Esophagus muscularis mucosa (tissue), 4 donors: ENCODE measurements at regions not wholly inside any gene's neighbourhood (a gene's known extent, or its start where the extent isn't known, plus 50 kb on each side); places are given as distances from the start of the nearest gene placed in this dataset.

Experiments
- DNase-seq: peaks from one replicate; pipeline ENCODE4 v3.0.0-alpha.2; 2017; ENCODE audit errors: extremely low spot score
- H3K27ac ChIP-seq, 4 donors: fragments of 200-600 bp; sonication (generic); replicated peaks in 1 of 4; 1 replicate in 3 of 4; 2 replicates in 1 of 4; pipeline ENCODE4 v1.5.1; 2016 to 2019; ENCODE audit warnings: mild to moderate bottlenecking in 1 of 4
- H3K27me3 ChIP-seq, 4 donors: fragments of 200-600 bp; sonication (generic); one replicate each; pipeline versions ENCODE4 v1.5.1 to v1.6.0; 2016 to 2019
- H3K36me3 ChIP-seq, 4 donors: fragments of 200-600 bp; sonication (generic); one replicate each; pipeline ENCODE4 v1.5.1; 2016 to 2019
- H3K4me1 ChIP-seq, 4 donors: fragments of 200-600 bp; sonication (generic); one replicate each; pipeline ENCODE4 v1.5.1; 2016 to 2019
- H3K4me3 ChIP-seq, 4 donors: fragments of 200-600 bp; sonication (generic); 1 replicate in 2 of 4; 2 replicates in 2 of 4; pipeline ENCODE4 v1.5.1; 2016 to 2019; ENCODE audit warnings: mild to moderate bottlenecking in 4 of 4, moderate library complexity in 1 of 4
- H3K9me3 ChIP-seq, 4 donors: fragments of 200-600 bp; sonication (generic); 1 replicate in 3 of 4; 2 replicates in 1 of 4; pipeline ENCODE4 v1.5.1; 2016 to 2019
- CTCF ChIP-seq, 3 experiments: fragments of 200-600 bp in 2 of 3; fragments of 450-650 bp in 1 of 3; sonication (generic) in 2 of 3; IDR thresholded peaks; one replicate each; pipeline ENCODE4 v1.5.1; 2017 to 2019; ENCODE audit warnings: antibody characterized with exemption in 3 of 3, mild to moderate bottlenecking in 2 of 3, moderate library complexity in 1 of 3
- EP300 ChIP-seq: sonication (generic); formaldehyde crosslinking; IDR thresholded peaks from one replicate; pipeline ENCODE4 v1.6.1; 2017; ENCODE audit warnings: antibody characterized with exemption
- POLR2A ChIP-seq: fragments of 450-650 bp; IDR thresholded peaks from one replicate; pipeline ENCODE4 v1.6.1; 2017; ENCODE audit warnings: antibody characterized with exemption, moderate library complexity, mild to moderate bottlenecking, low read depth
- POLR2AphosphoS5 ChIP-seq, 2 donors: sonication (generic); formaldehyde crosslinking; IDR thresholded peaks; one replicate each; pipeline ENCODE4 v1.6.1; 2017; ENCODE audit warnings: antibody characterized with exemption in 2 of 2
- WGBS: methylation state at CpG from one replicate; pipeline ENCODE4 v1.1.5; 2018; 5-methylcytosine and 5-hydroxymethylcytosine counted together
- intact Hi-C: fragments of 100-400 bp; cut with DNase I; formaldehyde crosslinking; loops from one replicate; pipeline ENCODE4 v1.15.1; 2023

GRCh38 chr5:159426694-159427093, 96.4 kb upstream of the IL12B start:
- no peak for DNase-seq
- Histone ChIP-seq H3K4me1 (no peaks in the 10 kb centered on the region), H3K4me3 (no peak overlapping the region), H3K36me3 (no peaks in the 10 kb centered on the region), H3K27me3 (peaks cover 0 to 3% (median 0%) of the 10 kb centered on the region in 4 donors), H3K9me3 (no peaks in the 10 kb centered on the region), H3K27ac (no peak overlapping the region)
- TF ChIP-seq CTCF (IDR thresholded peaks at IDR 0.05) (no peak), POLR2A (no peak), EP300 (no peak), POLR2AphosphoS5 (IDR thresholded peaks at IDR 0.05) (no peak)
- WGBS: 89% methylated on average over 3 of the region's 3 CpGs
- intact Hi-C loops: no loop called here

- no peak overlapping the region for H3K4me3 ChIP-seq
- DNase-seq: no peak
- TF ChIP-seq POLR2AphosphoS5 (IDR thresholded peaks at IDR 0.05) (no peak), POLR2A (no peak), CTCF (IDR thresholded peaks at IDR 0.05) (no peak), EP300 (no peak)
- no peak overlapping the region for H3K27ac ChIP-seq
- H3K27me3 ChIP-seq: peaks cover 0 to 3% (median 0%) of the 10 kb centered on the region in 4 donors
- intact Hi-C loops: no loop called here
- H3K4me1 ChIP-seq: no peaks in the 10 kb centered on the region
- H3K36me3 ChIP-seq: no peaks in the 10 kb centered on the region
- 72% methylated on average over 7 of the region's 7 CpGs for WGBS
- H3K9me3 ChIP-seq: no peaks in the 10 kb centered on the region
Measured at GRCh38 chr5:159427180-159428012, 97.1 kb upstream of the IL12B start.

- no peak for DNase-seq
- 91% methylated on average over 7 of the region's 7 CpGs for WGBS
- H3K36me3 ChIP-seq: no peaks in the 10 kb centered on the region
- no peak overlapping the region for H3K27ac ChIP-seq
- H3K4me3 ChIP-seq: no peak overlapping the region
- TF ChIP-seq POLR2AphosphoS5 (IDR thresholded peaks at IDR 0.05) (no peak), CTCF (IDR thresholded peaks at IDR 0.05) (no peak), POLR2A (no peak), EP300 (no peak)
- H3K27me3 ChIP-seq: peaks cover 0 to 6% (median 0%) of the 10 kb centered on the region in 4 donors
- H3K9me3 ChIP-seq: no peaks in the 10 kb centered on the region
- intact Hi-C loops: no loop called here
- no peaks in the 10 kb centered on the region for H3K4me1 ChIP-seq
Measured at GRCh38 chr5:159430361-159431012, 100.2 kb upstream of the IL12B start.

- 83% methylated on average over 2 of the region's 2 CpGs for WGBS
- TF ChIP-seq EP300: no peak
- no peak for TF ChIP-seq POLR2A
- TF ChIP-seq CTCF (IDR thresholded peaks at IDR 0.05): no peak
- TF ChIP-seq POLR2AphosphoS5 (IDR thresholded peaks at IDR 0.05): no peak
- intact Hi-C loops: no loop called here
Measured at GRCh38 chr5:159435855-159436254, 105.6 kb upstream of the IL12B start.

More at GRCh38 chr5:159435855-159436254, 105.6 kb upstream of the IL12B start:
- no peaks in the 10 kb centered on the region for H3K4me1 ChIP-seq
- peaks cover 0 to 11% (median 4%) of the 10 kb centered on the region in 4 donors for H3K27me3 ChIP-seq
- no peak overlapping the region for H3K27ac ChIP-seq
- no peaks in the 10 kb centered on the region for H3K36me3 ChIP-seq
- no peak overlapping the region for H3K4me3 ChIP-seq
- no peak for DNase-seq
- no peaks in the 10 kb centered on the region for H3K9me3 ChIP-seq
